ENCODE measurements at regions not wholly inside any gene's neighbourhood (a gene's known extent, or its start where the extent isn't known, plus 50 kb on each side); places are given as distances from the start of the nearest gene placed in this dataset.

DNA sequence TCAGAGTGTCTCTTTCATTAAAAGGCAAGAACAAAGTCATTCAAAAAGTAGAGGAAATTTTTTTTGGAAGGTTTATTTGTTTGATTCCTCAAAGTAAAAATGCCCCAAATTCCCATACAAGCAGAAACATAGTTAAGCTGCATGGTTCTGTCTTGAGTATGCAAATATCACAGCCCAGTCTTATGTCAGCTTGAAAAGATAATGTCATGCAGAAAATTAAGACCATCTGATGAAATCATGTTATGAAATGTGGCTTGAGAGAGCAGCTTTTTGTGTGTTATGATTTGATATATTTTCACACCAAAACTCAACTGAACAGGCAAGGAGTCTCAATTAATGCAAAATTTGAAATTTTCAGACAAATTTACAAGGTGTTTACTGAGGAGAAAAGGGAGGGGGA, 411.0 kb downstream of the LMO4 start:
- TF ChIP-seq SPI1 (IDR thresholded peaks at IDR 0.05; ENCODE audit: borderline replicate concordance, low read depth): no peak
- TF ChIP-seq GABPA (IDR thresholded peaks at IDR 0.05; ENCODE audit: low read depth): no peak
- TF ChIP-seq, protein P1, sequence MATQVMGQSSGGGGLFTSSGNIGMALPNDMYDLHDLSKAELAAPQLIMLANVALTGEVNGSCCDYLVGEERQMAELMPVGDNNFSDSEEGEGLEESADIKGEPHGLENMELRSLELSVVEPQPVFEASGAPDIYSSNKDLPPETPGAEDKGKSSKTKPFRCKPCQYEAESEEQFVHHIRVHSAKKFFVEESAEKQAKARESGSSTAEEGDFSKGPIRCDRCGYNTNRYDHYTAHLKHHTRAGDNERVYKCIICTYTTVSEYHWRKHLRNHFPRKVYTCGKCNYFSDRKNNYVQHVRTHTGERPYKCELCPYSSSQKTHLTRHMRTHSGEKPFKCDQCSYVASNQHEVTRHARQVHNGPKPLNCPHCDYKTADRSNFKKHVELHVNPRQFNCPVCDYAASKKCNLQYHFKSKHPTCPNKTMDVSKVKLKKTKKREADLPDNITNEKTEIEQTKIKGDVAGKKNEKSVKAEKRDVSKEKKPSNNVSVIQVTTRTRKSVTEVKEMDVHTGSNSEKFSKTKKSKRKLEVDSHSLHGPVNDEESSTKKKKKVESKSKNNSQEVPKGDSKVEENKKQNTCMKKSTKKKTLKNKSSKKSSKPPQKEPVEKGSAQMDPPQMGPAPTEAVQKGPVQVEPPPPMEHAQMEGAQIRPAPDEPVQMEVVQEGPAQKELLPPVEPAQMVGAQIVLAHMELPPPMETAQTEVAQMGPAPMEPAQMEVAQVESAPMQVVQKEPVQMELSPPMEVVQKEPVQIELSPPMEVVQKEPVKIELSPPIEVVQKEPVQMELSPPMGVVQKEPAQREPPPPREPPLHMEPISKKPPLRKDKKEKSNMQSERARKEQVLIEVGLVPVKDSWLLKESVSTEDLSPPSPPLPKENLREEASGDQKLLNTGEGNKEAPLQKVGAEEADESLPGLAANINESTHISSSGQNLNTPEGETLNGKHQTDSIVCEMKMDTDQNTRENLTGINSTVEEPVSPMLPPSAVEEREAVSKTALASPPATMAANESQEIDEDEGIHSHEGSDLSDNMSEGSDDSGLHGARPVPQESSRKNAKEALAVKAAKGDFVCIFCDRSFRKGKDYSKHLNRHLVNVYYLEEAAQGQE (IDR thresholded peaks at IDR 0.05; ENCODE audit: insufficient replicate concordance, low read depth): no peak
- no peak for TF ChIP-seq POLR2AphosphoS5 (IDR thresholded peaks at IDR 0.05; ENCODE audit: low read depth)
- TF ChIP-seq, protein P2, sequence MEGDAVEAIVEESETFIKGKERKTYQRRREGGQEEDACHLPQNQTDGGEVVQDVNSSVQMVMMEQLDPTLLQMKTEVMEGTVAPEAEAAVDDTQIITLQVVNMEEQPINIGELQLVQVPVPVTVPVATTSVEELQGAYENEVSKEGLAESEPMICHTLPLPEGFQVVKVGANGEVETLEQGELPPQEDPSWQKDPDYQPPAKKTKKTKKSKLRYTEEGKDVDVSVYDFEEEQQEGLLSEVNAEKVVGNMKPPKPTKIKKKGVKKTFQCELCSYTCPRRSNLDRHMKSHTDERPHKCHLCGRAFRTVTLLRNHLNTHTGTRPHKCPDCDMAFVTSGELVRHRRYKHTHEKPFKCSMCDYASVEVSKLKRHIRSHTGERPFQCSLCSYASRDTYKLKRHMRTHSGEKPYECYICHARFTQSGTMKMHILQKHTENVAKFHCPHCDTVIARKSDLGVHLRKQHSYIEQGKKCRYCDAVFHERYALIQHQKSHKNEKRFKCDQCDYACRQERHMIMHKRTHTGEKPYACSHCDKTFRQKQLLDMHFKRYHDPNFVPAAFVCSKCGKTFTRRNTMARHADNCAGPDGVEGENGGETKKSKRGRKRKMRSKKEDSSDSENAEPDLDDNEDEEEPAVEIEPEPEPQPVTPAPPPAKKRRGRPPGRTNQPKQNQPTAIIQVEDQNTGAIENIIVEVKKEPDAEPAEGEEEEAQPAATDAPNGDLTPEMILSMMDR (IDR thresholded peaks at IDR 0.05; ENCODE audit: insufficient read depth, low read length): no peak
- Histone ChIP-seq H3K27ac (replicated peaks) (no peak overlapping the region), H3K27me3 (ENCODE audit: insufficient read depth, poor library complexity, severe bottlenecking) (peaks cover 2% of the 10 kb centered on the region), H3K4me3 (replicated peaks; ENCODE audit: insufficient read depth, low read length) (no peak overlapping the region)
- no peak for DNase-seq (ENCODE audit: low read depth in 1 of 2, low spot score in 1 of 2)

DNA sequence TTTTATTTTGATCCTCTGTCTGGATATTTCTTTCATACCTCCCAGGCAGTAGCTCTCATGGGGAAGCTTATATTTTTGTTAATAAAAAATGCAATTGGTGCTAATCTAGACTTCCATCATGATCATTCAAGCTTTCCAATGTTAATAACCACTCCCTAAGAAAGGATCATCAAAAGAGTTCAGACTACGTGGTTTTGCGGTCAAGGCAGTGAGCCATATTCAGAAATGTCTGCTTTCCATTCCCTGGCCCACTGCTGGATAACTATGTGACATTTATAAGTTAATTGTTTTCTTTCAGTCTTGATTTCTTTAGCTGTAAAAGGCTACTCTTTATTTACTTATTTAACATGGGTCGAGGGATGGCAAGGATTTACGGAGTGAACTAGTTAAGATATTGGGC, 414.6 kb downstream of the LMO4 start:
- no peak for DNase-seq (ENCODE audit: low read depth in 1 of 2, low spot score in 1 of 2)
- no peak overlapping the region for H3K4me3 ChIP-seq (replicated peaks; ENCODE audit: insufficient read depth, low read length)

DNA sequence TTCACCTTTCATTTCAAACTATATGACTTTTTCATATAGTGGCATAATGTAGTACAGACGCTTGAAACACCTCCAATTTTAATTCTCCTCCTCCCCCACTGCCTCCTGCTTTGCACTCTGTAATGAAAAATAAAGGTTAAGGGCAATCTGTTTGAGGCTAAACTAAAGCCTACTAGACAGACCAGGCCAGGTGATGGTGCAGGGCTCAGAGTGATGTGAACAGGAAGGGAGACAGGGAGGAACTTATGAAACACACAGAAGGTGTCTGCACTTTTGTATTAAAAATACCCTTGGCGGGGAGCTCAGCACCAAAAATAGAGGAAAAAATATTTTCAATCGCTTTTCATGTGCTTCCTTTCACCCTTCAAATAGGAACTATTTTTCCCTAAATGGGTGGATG, 415.4 kb downstream of the LMO4 start:
- DNase-seq (ENCODE audit: low read depth in 1 of 2, low spot score in 1 of 2): no peak
- no peak overlapping the region for H3K27ac ChIP-seq (replicated peaks)
- peaks cover 4% of the 10 kb centered on the region for H3K27me3 ChIP-seq (ENCODE audit: insufficient read depth, poor library complexity, severe bottlenecking)
- no peak overlapping the region for H3K4me3 ChIP-seq (replicated peaks; ENCODE audit: insufficient read depth, low read length)
- TF ChIP-seq, protein P2 (IDR thresholded peaks at IDR 0.05; ENCODE audit: insufficient read depth, low read length): no peak
- TF ChIP-seq SPI1 (IDR thresholded peaks at IDR 0.05; ENCODE audit: borderline replicate concordance, low read depth): no peak
- TF ChIP-seq, protein P1 (IDR thresholded peaks at IDR 0.05; ENCODE audit: insufficient replicate concordance, low read depth): no peak
- TF ChIP-seq POLR2AphosphoS5 (IDR thresholded peaks at IDR 0.05; ENCODE audit: low read depth): no peak
- no peak for TF ChIP-seq GABPA (IDR thresholded peaks at IDR 0.05; ENCODE audit: low read depth)

More for the DNA sequence above, 414.6 kb downstream of the LMO4 start:
- Histone ChIP-seq H3K27me3 (ENCODE audit: insufficient read depth, poor library complexity, severe bottlenecking) (peaks cover 4% of the 10 kb centered on the region), H3K27ac (replicated peaks) (no peak overlapping the region)
- TF ChIP-seq GABPA (IDR thresholded peaks at IDR 0.05; ENCODE audit: low read depth): no peak
- no peak for TF ChIP-seq SPI1 (IDR thresholded peaks at IDR 0.05; ENCODE audit: borderline replicate concordance, low read depth)
- TF ChIP-seq, protein P1 (IDR thresholded peaks at IDR 0.05; ENCODE audit: insufficient replicate concordance, low read depth): no peak
- TF ChIP-seq POLR2AphosphoS5 (IDR thresholded peaks at IDR 0.05; ENCODE audit: low read depth): no peak
- TF ChIP-seq, protein P2 (IDR thresholded peaks at IDR 0.05; ENCODE audit: insufficient read depth, low read length): no peak

Measured in HL-60 (cell line).